Glomerular endothelial cell (primary cell): ENCODE measurements at regions not wholly inside any gene's neighbourhood (a gene's known extent, or its start where the extent isn't known, plus 50 kb on each side); places are given as distances from the start of the nearest gene placed in this dataset.

ENCODE experiments used
- DNase-seq: peaks from one replicate; pipeline ENCODE4 v3.0.0-alpha.2; 2011; ENCODE audit warnings: low read depth, low spot score; ENCODE audit errors: extremely low read depth

- DNase-seq, result no peak
These were observed 153.5 kb downstream of the ZNF608 start for GRCh38 chr5:124592891-124593290.

DNA sequence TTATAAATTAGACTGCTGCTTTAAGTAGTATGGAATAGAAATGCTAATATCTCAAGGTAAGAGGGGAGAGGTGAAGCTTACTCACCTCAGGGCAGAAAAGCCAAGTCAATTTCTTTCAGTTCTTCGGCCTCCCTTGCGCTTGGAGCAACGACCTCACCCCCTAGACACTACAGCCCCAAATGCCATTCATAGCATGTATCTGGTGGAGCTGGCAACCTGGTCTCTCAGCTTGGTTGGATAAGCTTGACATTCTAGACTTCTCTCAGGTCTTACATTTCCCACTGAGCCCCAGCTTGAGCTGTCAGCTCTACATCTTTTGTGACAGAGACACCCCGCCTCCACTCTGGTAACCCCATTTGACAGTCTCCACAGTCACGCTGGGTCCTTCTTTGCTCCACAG is 154.9 kb downstream of the ZNF608 start:
- DNase-seq, result no peak

- DNase-seq, result no peak
These were observed 155.8 kb downstream of the ZNF608 start for GRCh38 chr5:124590686-124591085.

GRCh38 chr5:124587280-124587679 is 159.2 kb downstream of the ZNF608 start:
- no peak for DNase-seq

DNA sequence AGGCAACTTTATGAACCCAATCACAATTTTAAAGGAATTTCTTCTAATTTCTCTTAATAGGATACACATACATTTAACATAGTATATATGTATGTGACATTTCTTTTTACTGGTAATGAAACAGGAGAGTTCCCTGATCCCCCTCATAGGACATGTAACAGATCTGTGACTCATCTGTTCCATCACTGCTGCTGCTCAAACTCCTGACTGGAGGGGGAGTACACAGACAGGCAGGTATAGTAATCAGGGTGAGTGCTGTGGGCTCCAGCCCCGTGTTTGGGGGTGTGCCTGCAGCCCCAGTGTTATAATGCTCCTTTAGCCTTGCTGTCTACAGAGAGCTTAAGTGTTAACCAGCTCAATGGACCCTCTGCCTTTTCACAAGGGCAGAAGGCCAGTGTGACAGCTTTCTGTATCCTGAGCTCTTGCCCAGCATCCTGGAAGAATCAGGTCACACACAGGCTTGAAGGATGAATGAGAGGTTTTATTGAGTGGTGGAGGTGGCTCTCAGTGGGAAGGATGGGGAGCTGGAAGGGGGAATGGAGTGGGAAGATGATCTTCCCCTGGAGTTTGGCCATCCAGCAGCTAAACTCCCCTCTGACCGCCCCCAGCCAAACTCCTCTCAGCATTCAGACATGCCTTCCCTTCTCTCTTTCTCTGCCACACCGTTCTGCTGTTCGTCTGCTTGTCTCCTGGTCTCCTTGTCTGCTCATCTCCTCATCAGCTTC is 161.3 kb downstream of the ZNF608 start:
- DNase-seq, result no peak

DNA sequence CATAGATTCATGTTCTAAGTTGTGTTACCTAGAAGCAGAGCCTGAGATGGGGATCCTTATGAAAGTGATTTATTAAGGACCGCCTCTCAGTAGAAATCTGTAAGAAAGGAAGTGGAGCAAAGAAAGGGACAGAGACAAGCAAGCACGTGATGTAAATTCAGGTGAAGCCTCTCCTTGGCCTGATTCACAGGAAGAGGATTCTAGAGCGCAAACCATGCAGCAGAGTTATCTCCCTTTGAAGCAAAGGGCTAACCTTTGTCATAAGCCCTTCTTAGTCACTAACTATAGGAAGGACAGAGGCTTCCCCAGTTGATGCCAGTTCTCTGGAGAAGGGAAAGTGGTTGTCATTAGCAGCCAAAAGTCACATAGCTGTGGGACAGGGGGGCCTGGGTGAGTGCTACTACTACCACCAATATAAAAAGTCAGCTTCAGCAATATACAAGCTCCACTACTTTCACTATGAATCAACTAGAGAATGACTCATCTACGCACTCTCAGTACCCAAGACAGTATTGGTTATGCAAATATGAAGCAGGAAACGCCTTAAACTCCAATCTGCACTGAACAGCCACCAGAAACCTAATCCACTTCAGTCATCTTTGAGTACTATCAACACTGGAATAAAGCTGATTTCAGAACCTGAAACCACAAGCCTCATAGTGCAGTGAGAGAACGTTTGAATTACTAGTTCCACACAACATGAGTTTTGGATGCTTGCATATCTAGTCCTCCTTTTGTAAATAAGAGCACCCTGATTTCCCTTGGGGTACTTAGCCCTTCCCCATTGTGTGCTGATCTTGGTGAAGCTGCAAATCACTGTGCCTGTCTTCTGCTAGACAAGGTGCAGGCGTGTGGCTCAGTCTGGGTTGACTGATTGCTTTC is 162.7 kb downstream of the ZNF608 start:
- DNase-seq, result no peak

- DNase-seq, result no peak
These were observed 163.9 kb downstream of the ZNF608 start for GRCh38 chr5:124582561-124582840.

GRCh38 chr5:124581738-124582560 is 164.5 kb downstream of the ZNF608 start:
- DNase-seq, result no peak

DNA sequence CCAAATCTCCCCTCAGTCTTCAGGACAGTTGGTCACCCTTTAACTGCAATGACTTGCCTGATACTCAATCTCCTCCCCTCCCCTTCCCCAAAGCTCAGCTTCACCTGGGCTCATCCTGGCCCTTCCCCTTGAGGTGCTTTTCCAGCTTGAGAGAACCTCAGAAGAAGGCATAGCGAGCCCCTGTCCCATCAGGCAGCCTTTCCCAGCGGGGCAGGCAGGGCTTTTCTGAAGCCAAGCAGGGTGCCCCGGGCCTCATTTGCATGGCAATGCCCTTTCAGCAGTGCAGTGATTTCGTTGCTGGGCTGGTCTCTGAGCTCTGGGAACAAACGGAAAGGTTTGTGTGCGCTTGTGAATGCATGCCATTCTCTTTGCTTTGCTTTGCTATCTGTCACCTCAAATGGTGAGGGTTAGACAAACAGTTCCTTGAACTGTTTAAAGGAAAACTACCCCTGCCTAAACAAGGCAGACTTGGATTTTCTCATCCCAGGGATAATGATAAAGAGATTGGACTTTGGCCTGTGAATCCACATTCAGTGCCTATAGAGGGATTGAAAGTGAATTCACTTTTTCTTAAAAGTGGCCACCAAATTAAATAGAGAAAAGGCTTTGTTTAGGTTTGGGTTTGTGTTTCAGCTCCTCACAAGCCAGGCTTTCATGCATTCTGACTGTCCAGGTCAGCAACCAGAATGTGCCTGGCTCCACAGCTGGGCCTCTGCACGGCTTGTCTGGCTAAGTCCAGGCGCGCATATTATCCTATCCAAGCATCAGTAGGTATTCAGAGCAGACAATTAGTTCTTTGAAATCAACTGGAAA is 165.3 kb downstream of the ZNF608 start:
- DNase-seq, result no peak

GRCh38 chr5:124580512-124580911 is 165.9 kb downstream of the ZNF608 start:
- DNase-seq, result no peak

- DNase-seq, result no peak
These were observed 169.5 kb downstream of the ZNF608 start for GRCh38 chr5:124576848-124577409.

DNA sequence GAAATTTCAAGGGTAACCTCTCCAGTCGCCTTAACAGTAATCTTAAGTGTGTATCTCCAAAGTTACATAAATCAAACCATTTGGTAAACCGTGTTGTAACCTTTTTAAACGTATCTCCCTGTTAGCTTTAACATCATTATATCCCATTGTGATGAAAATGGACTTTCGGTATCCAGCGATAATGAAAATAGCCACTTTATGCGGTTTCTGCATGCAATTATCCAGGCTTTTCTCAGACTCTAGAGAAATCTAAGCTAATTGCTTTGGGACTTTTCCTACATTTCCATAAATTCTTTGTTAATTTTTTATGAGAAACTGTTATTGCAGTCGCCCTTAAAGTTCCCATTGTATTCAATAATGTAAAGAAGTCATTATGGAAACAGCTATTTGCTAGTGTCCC is 170.7 kb downstream of the ZNF608 start:
- DNase-seq, result no peak

DNA sequence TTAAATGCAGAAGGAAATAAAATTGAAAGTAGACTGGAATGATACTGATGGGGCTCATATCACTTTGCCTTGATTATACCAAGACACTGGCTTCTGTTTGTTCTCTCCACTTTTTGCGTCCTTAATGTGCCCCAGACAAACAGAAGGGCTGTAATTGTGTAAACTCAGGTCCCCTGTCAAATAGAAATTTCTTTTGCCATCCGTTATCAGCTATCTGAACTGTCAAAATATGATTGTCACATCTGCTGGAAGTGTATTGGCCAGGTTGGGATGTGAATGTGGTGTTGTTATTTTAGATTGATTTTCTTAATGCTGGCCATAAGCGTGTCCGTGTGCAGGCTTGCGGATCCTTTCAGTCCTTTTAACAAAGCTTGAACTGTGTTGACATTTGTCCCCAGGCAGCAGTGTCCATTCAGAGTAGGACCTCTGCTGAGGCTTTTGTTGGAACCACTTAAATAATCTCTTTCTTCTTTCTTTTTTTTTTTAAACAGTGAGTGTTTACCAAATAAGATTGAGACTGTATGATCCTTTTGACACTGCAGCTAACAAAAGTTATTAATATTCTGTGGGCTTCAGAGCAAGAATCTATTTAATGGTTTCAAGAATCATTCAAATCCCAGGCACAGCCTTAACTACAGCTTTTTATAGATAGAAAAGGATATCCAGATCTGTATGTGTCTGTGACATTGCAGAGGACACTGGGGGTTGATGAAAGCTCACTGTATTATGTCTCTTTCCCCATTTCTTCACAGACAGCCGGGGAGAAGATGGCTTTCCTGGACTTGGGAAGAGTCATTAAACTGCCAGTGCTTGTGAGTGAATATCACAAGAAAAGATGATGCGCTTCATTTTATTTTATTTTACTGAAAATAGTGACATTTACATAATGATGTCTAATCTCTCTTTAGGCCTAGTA is 171.7 kb downstream of the ZNF608 start:
- DNase-seq, result no peak

- no peak for DNase-seq
These were observed 173.5 kb downstream of the ZNF608 start for GRCh38 chr5:124572971-124573370.

DNA sequence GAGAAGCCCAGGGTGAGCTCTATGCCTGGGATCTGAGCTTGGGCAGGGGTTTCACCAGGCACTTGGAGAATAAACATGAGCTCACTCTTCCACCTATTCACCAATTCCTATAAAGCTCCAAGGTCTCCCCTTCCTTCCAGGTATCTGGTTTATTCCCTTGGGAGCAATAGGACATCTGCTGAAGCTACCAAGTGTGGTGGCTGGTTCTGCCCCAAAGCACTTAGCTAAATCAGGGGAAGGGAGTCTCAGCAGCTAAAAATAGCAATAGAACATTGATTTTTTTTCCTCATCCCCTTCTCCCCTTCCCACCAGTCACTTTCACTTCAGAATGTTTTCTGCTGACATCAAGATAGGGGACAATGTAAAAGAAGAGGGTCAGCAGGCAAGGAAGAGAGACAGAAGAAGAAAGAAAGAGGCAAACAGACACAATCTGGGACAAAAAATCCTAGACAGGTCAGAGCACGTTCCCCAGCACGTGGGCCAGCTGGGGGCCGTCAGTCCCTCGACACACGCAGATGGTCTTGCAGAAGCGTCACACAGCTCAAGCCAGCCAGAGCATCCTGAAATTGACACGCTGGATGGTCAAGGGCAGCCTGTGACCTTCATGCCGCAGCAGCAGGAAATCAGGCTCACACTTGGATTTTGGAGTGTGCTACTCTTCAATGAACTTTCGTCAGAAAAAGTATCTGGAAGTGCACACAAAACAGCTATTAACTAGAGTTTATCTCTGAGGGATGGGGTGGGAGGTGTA is 176.0 kb downstream of the ZNF608 start:
- no peak for DNase-seq

DNA sequence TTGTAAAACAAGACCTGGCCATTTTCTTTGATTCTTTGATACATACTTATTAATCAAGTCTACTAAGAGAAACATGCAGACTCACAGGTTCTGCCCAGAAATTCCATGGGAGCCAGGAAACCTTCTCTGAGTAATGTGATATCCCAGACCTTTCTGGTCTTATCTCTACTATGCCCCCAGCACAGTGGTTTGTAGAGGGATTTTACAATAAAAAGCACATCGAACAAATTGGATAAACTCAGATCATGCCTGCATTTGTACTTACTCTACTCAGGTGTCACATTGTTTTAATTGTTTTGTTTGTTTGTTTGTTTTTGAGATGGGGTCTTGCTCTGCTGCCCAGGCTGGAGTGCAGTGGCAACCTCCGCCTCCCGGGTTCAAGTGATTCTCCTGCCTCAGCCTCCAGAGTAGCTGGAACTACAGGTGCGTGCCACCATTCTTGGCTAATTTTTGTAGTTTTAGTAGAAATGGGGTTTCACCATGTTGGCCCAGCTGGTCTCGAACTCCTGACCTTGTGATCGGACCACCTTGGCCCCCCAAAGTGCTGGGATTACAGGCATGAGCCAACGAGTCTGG is 179.5 kb downstream of the ZNF608 start:
- no peak for DNase-seq

- DNase-seq, result no peak
These were observed 185.0 kb downstream of the ZNF608 start for GRCh38 chr5:124561451-124561850.

DNA sequence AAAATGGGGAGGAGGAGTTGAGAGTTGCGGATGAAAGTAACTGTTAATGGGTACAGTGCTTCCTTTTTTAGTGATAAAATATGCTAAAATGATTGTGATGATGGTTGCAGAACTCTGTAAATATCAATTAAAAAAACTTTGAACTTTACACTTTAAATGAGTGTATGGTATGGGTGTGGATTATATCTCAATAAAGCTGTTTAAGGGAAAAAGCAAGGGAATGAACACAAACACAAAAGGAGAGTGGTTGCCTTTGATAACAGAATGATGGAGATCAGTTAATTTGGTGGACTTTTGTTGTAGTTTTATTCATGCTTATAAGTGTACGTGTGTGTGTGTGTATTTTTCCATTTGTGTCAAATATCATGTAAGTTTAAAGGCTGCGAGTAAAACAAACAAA is 186.1 kb downstream of the ZNF608 start:
- DNase-seq, result no peak
